Stimulated activated CD4-positive, alpha-beta T cell treated with anti-CD3 and anti-CD28 coated beads, Interleukin-1b, Interleukin-23, amount 100 ng/mL, for 48 hours (primary cell): ENCODE measurements at regions not wholly inside any gene's neighbourhood (a gene's known extent, or its start where the extent isn't known, plus 50 kb on each side); places are given as distances from the start of the nearest gene placed in this dataset.

ENCODE experiments used
- DNase-seq: peaks from one replicate; pipeline ENCODE4 v3.0.0-alpha.2; 2020

DNA sequence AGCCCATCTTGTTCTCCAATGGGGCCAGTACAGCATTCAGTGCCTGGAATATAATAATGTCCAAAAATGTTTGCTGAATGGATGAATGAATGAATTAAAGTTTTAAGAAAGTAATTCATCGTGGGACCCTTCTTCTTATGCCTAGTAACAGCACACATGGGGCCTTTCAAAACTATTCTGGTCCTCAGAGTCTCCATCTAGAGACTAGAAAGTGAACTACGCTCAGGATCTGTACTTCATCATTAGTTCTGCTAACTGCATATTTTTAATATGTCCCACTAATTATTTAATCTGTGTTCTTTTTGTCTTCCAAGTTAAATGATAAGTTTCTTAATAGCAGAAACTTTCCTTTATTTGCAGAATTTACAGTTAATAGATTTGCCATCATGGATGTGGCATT is 172.5 kb downstream of the SMAD2 start:
- DNase-seq, result no peak

GRCh38 chr18:47756364-47757016 is 174.0 kb downstream of the SMAD2 start:
- DNase-seq, result peak; percentile 44

GRCh38 chr18:47755102-47755456 is 175.4 kb downstream of the SMAD2 start:
- DNase-seq, result no peak

DNA sequence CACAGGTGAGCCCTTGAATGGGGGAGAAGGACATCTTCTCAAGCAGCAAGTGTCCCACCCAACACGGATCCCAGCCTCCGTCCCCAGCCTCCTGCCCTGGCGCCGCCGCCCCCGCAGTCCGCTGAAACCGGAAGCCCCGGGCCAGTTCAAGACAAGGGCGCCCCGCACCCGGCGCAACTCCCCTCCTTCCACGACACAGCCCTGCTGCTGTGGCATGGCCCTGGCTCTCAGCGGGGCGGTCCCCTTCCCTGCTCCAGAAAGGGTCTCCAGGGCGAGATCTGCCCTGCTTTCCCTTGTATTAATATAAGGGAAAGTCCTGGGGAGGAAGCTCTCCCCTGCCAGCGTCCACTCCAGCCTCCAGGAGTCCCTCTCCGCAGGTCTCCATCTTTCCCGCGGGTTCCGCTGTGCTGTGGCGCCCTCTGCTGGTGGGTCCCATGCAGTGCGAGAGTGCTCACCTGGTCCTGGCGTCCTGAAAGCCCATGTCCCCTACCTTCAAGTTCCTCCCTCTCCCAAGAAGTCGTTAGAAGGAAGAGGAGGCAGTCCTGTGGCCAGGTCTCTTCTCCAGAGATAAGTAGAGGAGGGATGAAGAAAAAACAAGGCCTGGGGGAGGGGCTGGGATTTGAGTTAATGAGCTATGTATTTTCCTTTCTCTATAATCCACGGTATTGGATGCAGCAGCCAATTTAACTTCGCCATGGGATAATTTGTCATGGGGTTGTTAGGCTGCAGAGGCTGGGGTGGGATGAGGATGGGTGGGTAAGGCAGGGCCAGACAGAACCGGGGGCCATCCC is 176.0 kb downstream of the SMAD2 start:
- DNase-seq, result peak; percentile 60

- DNase-seq, result no peak
Observed at GRCh38 chr18:47752796-47753645, 177.4 kb downstream of the SMAD2 start.

DNA sequence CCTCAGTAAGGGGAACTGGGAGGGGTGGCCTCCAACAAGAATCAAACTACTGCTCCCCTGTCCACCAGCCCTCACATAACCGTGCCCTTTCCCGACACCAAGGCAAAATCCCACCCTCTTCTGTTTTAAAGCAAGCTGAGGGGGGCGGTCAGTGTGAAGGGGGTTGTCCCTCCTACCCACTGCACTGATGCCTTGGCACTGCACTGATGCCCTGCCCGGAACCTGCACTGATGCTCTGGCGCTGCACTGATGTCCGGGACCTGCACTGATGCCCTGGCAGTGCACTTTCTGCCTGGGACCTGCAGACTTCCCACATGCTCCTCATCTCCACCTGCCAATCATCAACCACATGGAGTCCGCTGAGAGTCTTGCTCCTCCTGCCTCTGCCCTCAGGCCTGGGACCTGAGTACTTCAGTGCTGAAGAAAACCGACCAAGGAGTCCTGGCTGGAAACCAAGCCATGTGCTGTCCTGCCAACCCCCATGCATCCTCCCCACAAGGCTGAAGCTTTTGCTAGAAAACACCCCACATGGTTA is 179.5 kb downstream of the SMAD2 start:
- DNase-seq, result no peak

DNA sequence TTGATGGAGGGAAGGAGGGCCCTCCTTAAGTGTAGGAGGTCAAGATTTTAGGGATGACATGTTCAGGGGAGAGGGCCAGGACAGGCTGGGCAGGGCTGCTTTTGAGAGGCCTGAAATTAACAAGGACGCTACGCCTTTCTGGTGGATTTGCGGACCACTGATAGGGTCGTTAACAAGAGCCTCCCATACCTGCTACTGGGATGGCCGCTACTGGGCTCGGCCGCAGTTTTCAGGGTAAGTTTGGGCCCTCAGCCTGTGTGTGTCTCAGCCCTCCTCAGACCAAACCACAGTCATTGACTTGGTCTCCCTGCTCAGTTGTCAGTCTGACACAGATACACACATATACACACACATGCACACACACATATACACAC is 180.9 kb downstream of the SMAD2 start:
- DNase-seq, result no peak

DNA sequence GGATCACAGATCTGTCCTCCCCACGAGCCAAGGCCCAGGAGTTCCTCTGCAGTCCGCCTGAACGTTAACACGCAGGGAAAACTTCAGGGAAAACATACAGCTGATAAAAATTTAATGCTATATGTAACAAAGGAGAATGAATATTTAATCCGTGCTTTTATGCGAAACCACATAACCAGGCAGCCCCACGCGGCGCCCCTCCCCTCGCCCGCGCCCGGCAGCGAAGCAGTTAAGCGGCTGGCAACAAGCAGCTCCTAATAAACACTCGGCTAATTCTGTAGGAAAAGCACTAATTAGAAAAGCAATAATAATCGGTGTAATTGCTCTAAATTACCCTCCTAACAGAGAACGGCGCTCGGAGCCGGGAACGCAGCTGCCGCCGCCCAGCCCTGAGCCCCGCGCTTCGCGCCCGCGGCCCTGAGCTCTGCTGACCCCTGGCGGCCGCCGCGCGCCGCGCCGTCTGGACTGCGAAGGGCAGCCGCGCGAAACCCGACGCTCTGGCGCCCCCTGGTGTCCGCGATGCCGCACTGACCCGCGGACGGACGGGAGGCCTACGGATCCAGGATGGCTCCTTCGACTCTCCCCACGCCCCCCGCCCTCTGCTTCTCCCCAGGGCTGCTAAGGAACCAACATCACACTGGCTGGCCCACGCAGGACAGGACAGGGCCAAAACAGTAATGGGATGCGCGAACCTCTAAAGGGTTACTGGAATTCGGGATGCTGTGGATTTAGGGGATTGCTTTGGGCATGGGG is 181.4 kb downstream of the SMAD2 start:
- DNase-seq, result peak; percentile 76

GRCh38 chr18:47748093-47748796 is 182.2 kb downstream of the SMAD2 start:
- no peak for DNase-seq

GRCh38 chr18:47747260-47747795 is 183.1 kb downstream of the SMAD2 start:
- DNase-seq, result no peak

DNA sequence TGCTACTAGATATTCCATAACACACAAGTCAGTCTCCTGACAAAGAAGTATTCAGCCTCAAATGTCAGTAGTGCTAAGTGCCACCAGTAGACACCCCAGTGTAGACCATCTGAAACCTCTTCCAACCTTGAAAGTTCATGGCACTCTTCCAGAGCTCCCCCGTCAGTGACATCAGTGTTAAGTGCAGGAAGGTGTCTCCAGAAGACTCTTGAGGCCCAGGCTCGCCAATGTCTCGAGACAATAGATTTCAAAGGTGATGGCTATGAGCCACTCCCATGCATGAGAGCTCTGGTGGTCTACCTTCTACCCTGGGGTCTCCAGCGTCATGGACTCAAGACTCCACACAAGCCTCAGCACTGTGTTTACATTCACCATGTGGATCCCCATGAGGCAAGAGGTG is 183.8 kb downstream of the SMAD2 start:
- no peak for DNase-seq

DNA sequence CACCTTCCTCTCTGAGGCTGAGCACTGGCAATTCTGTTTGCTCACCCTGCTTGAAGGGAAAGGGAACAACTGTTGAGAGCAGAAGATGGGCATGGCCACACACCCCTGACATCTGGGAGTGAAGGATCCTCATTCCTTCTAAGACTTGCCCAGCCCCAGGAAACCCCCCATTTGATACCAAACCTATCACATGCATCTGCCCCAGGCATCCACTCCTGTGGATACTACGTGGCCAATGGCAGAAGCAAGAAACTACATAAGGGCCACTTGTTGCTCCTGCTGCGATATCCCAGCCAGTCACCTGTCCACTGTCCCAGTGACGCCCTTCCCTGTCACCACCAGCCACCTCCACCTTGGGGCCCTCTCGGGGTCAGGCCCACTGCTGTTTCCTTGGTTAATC is 185.2 kb downstream of the SMAD2 start:
- DNase-seq, result no peak

- DNase-seq, result no peak
Observed at GRCh38 chr18:47737956-47738355, 192.5 kb downstream of the SMAD2 start.

DNA sequence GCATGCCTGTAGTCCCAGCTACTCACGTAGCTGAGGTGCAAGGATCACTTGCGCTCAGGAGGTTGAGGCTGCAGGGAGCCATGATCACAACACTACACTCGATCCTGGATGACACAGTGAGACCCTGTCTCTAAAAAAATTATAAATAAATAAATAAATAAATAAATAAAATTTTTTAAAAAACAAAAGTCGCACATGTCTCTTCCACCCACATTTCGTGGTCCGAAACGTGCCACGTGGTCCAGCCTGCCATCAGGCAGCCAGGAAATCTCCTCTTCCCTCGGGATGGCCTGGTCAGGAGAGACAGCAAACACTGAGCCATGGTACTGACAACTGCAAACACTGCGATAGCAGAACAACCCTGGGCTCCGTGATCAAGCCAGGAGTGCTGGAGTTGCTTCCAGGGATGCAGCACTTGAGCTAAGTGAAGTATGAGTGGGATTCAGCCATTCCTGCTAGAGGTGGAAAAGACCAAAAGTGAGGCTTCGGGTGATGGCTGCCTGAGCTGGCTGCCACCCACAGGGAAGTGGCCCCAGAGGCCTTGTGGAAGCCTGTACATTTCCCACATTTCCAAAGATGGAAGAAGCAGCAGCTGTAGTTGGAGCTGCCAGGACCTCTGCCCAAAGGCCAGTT is 193.1 kb downstream of the SMAD2 start:
- no peak for DNase-seq

DNA sequence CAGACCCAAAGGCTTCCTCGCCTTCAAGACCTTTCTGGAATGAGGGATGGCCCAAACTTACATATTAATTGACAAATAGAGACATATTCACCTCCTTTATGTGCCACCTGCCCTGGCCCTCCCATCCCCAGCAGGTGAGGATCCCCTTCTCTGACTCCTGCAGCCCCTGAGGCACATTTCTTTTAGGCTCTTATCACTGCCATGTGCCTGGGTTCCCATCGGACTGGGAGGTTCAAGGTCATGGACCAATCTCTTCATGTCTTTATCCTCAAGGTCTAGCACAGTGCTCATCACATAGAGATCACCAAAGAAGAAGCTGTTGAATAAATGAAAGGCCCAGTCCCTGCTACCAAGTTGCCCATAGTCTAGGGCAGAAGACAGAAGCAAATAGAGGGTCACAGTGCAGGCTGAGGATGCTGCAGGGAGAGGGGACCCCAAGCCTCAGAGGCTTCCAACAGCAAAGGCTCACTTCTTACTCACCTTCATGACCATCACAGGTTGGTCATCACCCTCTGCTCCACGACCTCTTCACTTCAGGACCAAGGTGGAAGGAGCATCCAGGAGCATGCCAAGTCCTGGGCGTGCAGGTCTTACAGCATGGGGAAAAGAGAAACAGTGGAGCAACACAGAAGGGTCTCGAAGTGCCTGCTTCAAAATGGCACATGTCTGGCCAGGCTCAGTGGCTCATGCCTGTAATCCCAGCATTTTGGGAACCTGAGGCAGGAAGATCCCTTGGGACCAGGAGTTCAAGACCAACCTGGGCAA is 193.9 kb downstream of the SMAD2 start:
- DNase-seq, result no peak

- DNase-seq, result no peak
Observed at GRCh38 chr18:47735041-47735702, 195.3 kb downstream of the SMAD2 start.

DNA sequence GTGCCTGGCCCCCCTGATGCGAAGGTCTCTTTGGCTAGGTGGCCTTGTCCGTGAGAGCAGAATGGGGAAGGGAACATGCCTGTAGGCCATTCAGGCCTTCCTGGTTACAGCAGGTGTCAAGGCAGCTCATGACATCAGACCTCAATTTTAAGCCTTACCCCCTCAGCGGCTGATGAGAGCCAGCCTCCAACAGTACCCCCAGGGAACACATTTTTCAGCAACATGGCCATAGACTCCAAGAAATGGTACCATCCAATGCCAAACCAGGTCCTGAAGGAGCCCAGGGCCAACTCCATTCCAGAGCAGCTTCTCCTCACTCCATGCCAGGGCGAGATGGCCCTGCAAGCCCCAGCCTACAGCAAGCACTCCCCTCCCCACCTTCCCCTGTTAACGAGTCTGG is 199.2 kb downstream of the SMAD2 start:
- no peak for DNase-seq

DNA sequence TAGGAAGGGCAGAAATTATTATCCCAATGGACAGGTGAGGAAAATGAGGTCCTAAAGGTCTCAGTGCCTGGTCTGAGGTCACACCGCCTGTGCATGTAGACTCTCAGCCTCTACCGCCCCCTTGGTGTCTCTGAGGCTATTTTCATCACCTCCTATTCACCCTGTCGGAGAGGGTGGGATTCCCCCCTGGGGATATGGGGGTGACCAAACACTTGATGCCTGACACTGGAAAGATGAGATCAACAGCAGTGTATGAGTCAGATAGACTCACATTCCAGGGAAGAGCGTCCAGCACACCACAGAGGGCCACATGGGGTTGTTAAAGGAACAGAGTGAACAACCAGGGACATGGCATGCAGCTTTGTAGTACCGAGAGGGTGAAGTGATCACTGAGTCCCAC is 199.7 kb downstream of the SMAD2 start:
- no peak for DNase-seq

- DNase-seq, result no peak
Observed at GRCh38 chr18:47729356-47729755, 201.1 kb downstream of the SMAD2 start.

- DNase-seq, result no peak
Observed at GRCh38 chr18:47728921-47729320, 201.5 kb downstream of the SMAD2 start.
